ENCODE measurements at regions not wholly inside any gene's neighbourhood (a gene's known extent, or its start where the extent isn't known, plus 50 kb on each side); places are given as distances from the start of the nearest gene placed in this dataset.

- intact Hi-C loops (cut with DNase I) = no loop called here
- H3K27ac ChIP-seq = no peak overlapping the region
- H3K27me3 ChIP-seq = no peaks in the 10 kb centered on the region
- no peaks in the 10 kb centered on the region for H3K36me3 ChIP-seq
- TF ChIP-seq POLR2AphosphoS5 (IDR thresholded peaks at IDR 0.05; ENCODE audit: insufficient read depth in 1 of 2, low read depth in 1 of 2) = no peak
- no peak for TF ChIP-seq POLR2A (IDR thresholded peaks at IDR 0.05)
- TF ChIP-seq CTCF (IDR thresholded peaks at IDR 0.05) = no peak
- H3K4me1 ChIP-seq = no peaks in the 10 kb centered on the region
- no peak overlapping the region for H3K4me3 ChIP-seq
- H3K9me3 ChIP-seq = no peaks in the 10 kb centered on the region
- no peak for DNase-seq (ENCODE audit: extremely low spot score in 2 of 2)
Observed at GRCh38 chr16:86979061-86979460, 338.1 kb downstream of the C16orf95 start.

- no peak for DNase-seq (ENCODE audit: extremely low spot score in 2 of 2)
- Histone ChIP-seq H3K27ac (no peak overlapping the region), H3K27me3 (no peaks in the 10 kb centered on the region), H3K36me3 (no peaks in the 10 kb centered on the region), H3K4me3 (no peak overlapping the region), H3K4me1 (no peaks in the 10 kb centered on the region), H3K9me3 (no peaks in the 10 kb centered on the region)
- TF ChIP-seq CTCF (IDR thresholded peaks at IDR 0.05) (no peak), POLR2A (IDR thresholded peaks at IDR 0.05) (no peak), POLR2AphosphoS5 (IDR thresholded peaks at IDR 0.05; ENCODE audit: insufficient read depth in 1 of 2, low read depth in 1 of 2) (no peak)
- intact Hi-C loops (cut with DNase I) = no loop called here
Observed at GRCh38 chr16:86979984-86980553, 337.1 kb downstream of the C16orf95 start.

GRCh38 chr16:86980644-86981043 is 336.5 kb downstream of the C16orf95 start:
- no peaks in the 10 kb centered on the region for H3K9me3 ChIP-seq
- H3K36me3 ChIP-seq = no peaks in the 10 kb centered on the region
- no peaks in the 10 kb centered on the region for H3K4me1 ChIP-seq
- intact Hi-C loops (cut with DNase I) = no loop called here
- DNase-seq (ENCODE audit: extremely low spot score in 2 of 2) = no peak
- TF ChIP-seq CTCF (IDR thresholded peaks at IDR 0.05) (no peak), POLR2AphosphoS5 (IDR thresholded peaks at IDR 0.05; ENCODE audit: insufficient read depth in 1 of 2, low read depth in 1 of 2) (no peak), POLR2A (IDR thresholded peaks at IDR 0.05) (no peak)
- H3K27me3 ChIP-seq = no peaks in the 10 kb centered on the region
- H3K27ac ChIP-seq = no peak overlapping the region
- H3K4me3 ChIP-seq = no peak overlapping the region

- intact Hi-C loops (cut with DNase I) = no loop called here
- H3K27me3 ChIP-seq = no peaks in the 10 kb centered on the region
- no peak for DNase-seq (ENCODE audit: extremely low spot score in 2 of 2)
- no peaks in the 10 kb centered on the region for H3K9me3 ChIP-seq
- H3K36me3 ChIP-seq = no peaks in the 10 kb centered on the region
- H3K27ac ChIP-seq = no peak overlapping the region
- TF ChIP-seq POLR2AphosphoS5 (IDR thresholded peaks at IDR 0.05; ENCODE audit: insufficient read depth in 1 of 2, low read depth in 1 of 2) (no peak), POLR2A (IDR thresholded peaks at IDR 0.05) (no peak), CTCF (IDR thresholded peaks at IDR 0.05) (no peak)
- no peak overlapping the region for H3K4me3 ChIP-seq
- no peaks in the 10 kb centered on the region for H3K4me1 ChIP-seq
Observed at GRCh38 chr16:86982347-86982596, 334.9 kb downstream of the C16orf95 start.

GRCh38 chr16:86982912-86983311 is 334.3 kb downstream of the C16orf95 start:
- TF ChIP-seq POLR2A (IDR thresholded peaks at IDR 0.05) (no peak), POLR2AphosphoS5 (IDR thresholded peaks at IDR 0.05; ENCODE audit: insufficient read depth in 1 of 2, low read depth in 1 of 2) (no peak), CTCF (IDR thresholded peaks at IDR 0.05) (no peak)
- Histone ChIP-seq H3K4me3 (no peak overlapping the region), H3K9me3 (no peaks in the 10 kb centered on the region), H3K27me3 (no peaks in the 10 kb centered on the region), H3K27ac (no peak overlapping the region), H3K36me3 (no peaks in the 10 kb centered on the region), H3K4me1 (no peaks in the 10 kb centered on the region)
- no peak for DNase-seq (ENCODE audit: extremely low spot score in 2 of 2)
- intact Hi-C loops (cut with DNase I) = no loop called here

Data from vagina (tissue), 2 donors.